Upper lobe of left lung (tissue), 4 donors: ENCODE measurements at regions not wholly inside any gene's neighbourhood (a gene's known extent, or its start where the extent isn't known, plus 50 kb on each side); places are given as distances from the start of the nearest gene placed in this dataset.

Experiments used
- CTCF ChIP-seq, 6 experiments: fragments of 450-650 bp in 4 of 6; fragments of 200-600 bp in 2 of 6; sonication (generic) in 2 of 6; IDR thresholded peaks; one replicate each; pipeline ENCODE4 v1.5.1; 2016 to 2019; ENCODE audit warnings: antibody characterized with exemption in 6 of 6
- POLR2A ChIP-seq, 4 donors: fragments of 450-650 bp; IDR thresholded peaks; one replicate each; pipeline ENCODE4 v1.5.1; 2016 to 2017; ENCODE audit warnings: antibody characterized with exemption in 4 of 4, mild to moderate bottlenecking in 2 of 4

- TF ChIP-seq CTCF (IDR thresholded peaks at IDR 0.05) (no peak), POLR2A (IDR thresholded peaks at IDR 0.05) (no peak)
Observed at GRCh38 chr14:39617537-39617936, 185.3 kb upstream of the FBXO33 start.
